ENCODE measurements at regions not wholly inside any gene's neighbourhood (a gene's known extent, or its start where the extent isn't known, plus 50 kb on each side); places are given as distances from the start of the nearest gene placed in this dataset.

- no peak overlapping the region for H3K4me3 Mint-ChIP-seq
- H3K4me1 Mint-ChIP-seq (ENCODE audit: low read depth): peaks cover 28% of the 10 kb centered on the region
- no peak overlapping the region for H3K27ac Mint-ChIP-seq
- no peaks in the 10 kb centered on the region for H3K36me3 Mint-ChIP-seq (ENCODE audit: low read depth)
- DNase-seq: no peak
- peaks cover 51% of the 10 kb centered on the region for H3K27me3 Mint-ChIP-seq (ENCODE audit: insufficient read depth)
- no peak for TF ChIP-seq CTCF (IDR thresholded peaks at IDR 0.05)
- H3K9me3 Mint-ChIP-seq: no peaks in the 10 kb centered on the region
Measured at GRCh38 chr15:70475921-70476320, 287.4 kb downstream of the UACA start.

GRCh38 chr15:70475407-70475781 is 288.0 kb downstream of the UACA start:
- H3K4me1 Mint-ChIP-seq (ENCODE audit: low read depth): peaks cover 27% of the 10 kb centered on the region
- peaks cover 55% of the 10 kb centered on the region for H3K27me3 Mint-ChIP-seq (ENCODE audit: insufficient read depth)
- peak overlapping the region; percentile 72 for H3K27ac Mint-ChIP-seq
- TF ChIP-seq CTCF (IDR thresholded peaks at IDR 0.05): no peak
- peak overlapping the region; percentile 74 for H3K4me3 Mint-ChIP-seq
- H3K9me3 Mint-ChIP-seq: no peaks in the 10 kb centered on the region
- no peaks in the 10 kb centered on the region for H3K36me3 Mint-ChIP-seq (ENCODE audit: low read depth)
- DNase-seq: no peak

GRCh38 chr15:70474471-70475406 is 288.6 kb downstream of the UACA start:
- Mint-ChIP-seq H3K36me3 (ENCODE audit: low read depth) (no peaks in the 10 kb centered on the region), H3K27ac (peak overlapping the region; percentile 72), H3K4me1 (ENCODE audit: low read depth) (peaks cover 21% of the 10 kb centered on the region), H3K9me3 (no peaks in the 10 kb centered on the region), H3K27me3 (ENCODE audit: insufficient read depth) (peaks cover 50% of the 10 kb centered on the region), H3K4me3 (peak overlapping the region; percentile 74)
- no peak for TF ChIP-seq CTCF (IDR thresholded peaks at IDR 0.05)
- DNase-seq: peak; percentile 66

- H3K27ac Mint-ChIP-seq: no peak overlapping the region
- peaks cover 52% of the 10 kb centered on the region for H3K27me3 Mint-ChIP-seq (ENCODE audit: insufficient read depth)
- DNase-seq: no peak
- no peaks in the 10 kb centered on the region for H3K36me3 Mint-ChIP-seq (ENCODE audit: low read depth)
- peaks cover 18% of the 10 kb centered on the region for H3K4me1 Mint-ChIP-seq (ENCODE audit: low read depth)
- H3K9me3 Mint-ChIP-seq: no peaks in the 10 kb centered on the region
- no peak for TF ChIP-seq CTCF (IDR thresholded peaks at IDR 0.05)
- no peak overlapping the region for H3K4me3 Mint-ChIP-seq
Measured at GRCh38 chr15:70473581-70474370, 289.6 kb downstream of the UACA start.

GRCh38 chr15:70471517-70471916 is 291.8 kb downstream of the UACA start:
- no peaks in the 10 kb centered on the region for H3K9me3 Mint-ChIP-seq
- TF ChIP-seq CTCF (IDR thresholded peaks at IDR 0.05): no peak
- H3K4me3 Mint-ChIP-seq: no peak overlapping the region
- peaks cover 54% of the 10 kb centered on the region for H3K27me3 Mint-ChIP-seq (ENCODE audit: insufficient read depth)
- H3K27ac Mint-ChIP-seq: no peak overlapping the region
- DNase-seq: no peak
- H3K36me3 Mint-ChIP-seq (ENCODE audit: low read depth): no peaks in the 10 kb centered on the region
- peaks cover 15% of the 10 kb centered on the region for H3K4me1 Mint-ChIP-seq (ENCODE audit: low read depth)
